ENCODE measurements at regions not wholly inside any gene's neighbourhood (a gene's known extent, or its start where the extent isn't known, plus 50 kb on each side); places are given as distances from the start of the nearest gene placed in this dataset.
"Not testable (repeated sequence)": the region's sequence is repeated elsewhere in the genome, so short reads cannot be mapped to it uniquely, and the experiment has no call there.

DNA sequence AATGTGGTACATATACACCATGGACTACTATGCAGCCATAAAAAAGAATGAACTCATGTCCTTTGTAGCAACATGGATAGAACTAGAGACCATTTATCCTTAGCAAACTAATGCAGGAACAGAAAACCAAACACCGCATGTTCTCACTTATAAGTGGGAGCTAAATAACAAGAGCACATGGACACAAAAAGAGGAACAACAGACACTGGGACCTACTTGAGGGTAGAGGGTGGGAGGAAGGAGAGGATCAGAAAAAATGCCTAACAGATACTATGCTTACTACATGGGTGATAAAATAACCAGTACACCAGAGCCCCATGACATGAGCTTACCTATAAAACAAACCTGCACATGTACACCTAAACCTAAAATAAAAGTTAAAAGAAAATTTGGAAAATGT lies 82.0 kb upstream of the ADRB2 start:
- DNase-seq, result not testable (repeated sequence)

DNA sequence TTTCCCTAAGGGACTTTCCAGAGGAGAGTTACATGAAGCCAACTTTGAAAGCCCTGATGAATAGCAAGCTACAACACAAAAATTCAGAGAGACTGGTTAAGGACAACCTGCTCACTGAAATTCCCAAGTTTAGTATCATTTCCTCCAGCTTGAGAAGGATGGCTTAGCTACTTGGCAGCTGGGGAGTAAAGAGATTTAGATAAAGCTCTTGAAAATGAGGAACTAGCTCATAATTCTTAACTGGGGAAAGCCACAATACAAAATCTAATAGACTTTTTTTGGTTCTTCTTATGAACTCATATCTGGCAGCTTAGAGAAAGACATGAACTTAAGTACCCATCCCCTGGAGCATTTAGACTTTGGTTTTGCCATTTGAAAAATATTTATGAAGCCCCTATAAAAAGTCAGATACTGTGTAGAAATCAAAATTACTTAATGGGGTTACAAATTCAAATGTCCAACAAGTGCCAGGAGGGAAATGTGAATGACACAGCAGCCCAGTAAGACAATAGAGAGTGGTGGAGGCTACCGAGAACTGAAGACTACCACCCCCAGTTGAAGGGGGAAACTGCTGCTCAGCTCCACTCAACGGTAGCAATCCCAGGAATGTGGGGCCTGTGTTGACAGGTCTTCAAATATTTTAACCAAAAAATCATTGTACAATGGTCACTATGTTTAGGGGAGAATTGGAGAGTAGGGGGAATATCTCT lies 79.4 kb upstream of the ADRB2 start:
- DNase-seq, result no peak

DNA sequence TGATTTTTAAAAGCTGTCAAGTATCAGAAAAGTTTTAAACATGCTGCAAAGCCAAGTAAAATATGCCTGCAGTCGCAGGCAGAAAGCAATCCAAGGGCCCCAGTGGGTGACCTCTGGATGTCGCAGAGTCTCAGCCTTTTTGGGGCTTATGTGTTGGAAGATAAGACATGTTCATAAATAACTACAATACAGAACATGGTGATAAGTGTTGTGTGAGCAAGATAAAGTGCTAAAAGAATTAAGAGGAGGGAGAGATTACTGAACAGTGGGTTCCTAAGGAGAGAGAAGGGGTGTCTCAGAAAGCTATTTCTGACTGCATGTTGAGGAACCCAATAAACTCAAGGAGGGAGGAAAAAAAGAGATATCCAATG lies 78.9 kb upstream of the ADRB2 start:
- DNase-seq, result no peak

DNA sequence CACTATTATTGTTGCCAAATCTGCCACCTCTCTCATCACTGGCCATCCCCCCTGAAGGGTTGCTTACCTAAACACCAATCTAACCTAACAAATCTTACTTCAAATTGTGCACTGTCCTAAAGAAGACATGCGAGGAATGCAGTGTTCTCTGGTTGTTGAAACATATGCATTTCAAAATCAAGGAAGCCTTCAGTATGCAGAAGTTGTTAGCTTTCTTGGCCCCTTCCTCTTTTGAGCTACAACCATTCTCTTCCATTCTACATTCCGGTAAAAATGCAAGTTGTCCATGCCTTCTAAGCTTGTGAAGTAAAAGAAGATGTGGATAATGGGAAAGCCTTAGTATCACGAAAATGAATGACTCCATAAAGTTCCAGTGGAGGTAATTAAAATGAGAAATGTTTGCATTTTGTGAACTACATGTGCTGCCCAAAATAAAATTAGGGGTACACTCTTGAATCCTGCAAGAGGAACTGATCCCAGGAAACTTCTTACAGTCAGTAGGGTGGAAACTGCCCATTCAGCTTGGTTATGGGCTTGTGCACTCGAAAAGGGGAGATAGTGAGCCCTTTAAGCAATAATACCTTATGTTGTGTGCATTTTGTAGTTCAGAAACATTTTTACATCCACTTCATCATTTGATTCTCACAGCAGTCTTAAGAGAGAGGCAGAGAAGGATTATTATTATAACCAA lies 77.6 kb upstream of the ADRB2 start:
- DNase-seq, result no peak

DNA sequence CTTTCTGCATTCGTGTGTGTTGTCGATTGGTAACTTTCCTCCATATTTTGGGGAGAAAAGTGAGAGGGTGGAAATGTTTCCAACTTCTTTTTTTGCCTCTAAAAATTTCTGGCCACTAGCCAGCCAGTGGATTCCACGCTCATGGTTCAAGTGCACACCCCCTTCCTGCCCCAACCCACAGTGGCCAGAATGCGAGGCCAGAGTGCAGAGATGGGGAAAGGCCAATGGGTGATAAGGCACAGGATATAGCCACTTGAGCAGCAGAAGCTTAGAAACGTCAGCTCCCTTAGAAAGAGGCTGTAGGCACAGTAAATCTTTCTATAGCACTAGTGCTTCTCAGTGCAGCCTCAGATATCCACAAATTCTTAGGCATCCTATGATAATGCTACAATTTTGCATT lies 75.8 kb upstream of the ADRB2 start:
- DNase-seq, result no peak

DNA sequence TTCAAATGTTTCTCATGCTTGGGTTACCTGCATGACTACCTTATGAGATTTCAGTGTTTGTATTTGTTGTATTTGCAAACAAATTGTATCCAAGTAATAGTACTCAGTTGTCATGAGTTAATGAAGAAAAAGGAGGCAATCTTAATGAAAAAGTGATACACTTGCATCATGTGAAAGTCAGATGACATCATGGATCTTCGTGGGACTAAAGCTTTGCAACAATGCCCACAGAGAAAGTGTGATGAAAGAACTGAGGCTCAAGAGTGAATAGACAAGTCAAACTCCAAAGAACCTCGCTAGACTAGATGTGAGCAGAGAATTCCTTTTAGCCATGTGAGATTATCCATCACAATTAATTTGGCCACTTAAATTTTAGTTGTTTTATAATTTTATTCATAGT lies 75.4 kb upstream of the ADRB2 start:
- DNase-seq, result no peak

DNA sequence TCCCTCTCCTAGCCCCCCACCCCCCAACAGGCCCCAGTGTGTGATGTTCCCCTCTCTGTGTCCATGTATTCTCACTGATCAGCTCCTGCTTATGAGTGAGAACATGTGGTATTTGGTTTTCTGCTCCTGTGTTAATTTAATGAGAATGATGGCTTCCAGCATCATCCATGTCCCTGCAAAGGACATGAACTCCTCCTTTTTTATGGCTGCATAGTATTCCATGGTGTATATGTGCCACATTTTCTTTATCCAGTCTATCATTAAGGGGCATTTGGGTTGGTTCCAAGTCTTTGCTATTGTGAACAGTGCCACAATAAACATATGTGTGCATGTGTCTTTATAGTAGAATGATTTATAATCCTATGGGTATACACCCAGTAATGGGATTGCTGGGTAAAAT lies 74.0 kb upstream of the ADRB2 start:
- not testable (repeated sequence) for DNase-seq

DNA sequence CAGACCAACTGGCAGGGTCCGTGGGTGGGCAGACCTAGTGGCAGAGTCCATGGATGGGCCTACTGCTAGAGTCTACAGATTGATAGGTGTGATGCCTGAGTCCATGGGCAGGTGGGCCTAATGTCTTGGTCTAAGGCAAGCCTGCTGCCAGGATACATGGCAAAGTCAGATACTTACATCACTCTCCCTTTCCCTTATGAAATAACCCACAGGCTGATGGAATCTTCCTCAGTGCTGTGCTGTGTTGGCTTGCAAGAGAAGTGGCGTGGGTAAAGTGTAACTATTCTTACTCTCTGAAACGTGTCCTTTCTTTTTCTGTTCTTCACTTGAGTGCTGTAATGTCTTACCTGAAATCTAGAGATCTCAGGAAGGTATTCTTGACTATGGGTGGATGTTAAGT lies 67.3 kb upstream of the ADRB2 start:
- DNase-seq, result no peak

DNA sequence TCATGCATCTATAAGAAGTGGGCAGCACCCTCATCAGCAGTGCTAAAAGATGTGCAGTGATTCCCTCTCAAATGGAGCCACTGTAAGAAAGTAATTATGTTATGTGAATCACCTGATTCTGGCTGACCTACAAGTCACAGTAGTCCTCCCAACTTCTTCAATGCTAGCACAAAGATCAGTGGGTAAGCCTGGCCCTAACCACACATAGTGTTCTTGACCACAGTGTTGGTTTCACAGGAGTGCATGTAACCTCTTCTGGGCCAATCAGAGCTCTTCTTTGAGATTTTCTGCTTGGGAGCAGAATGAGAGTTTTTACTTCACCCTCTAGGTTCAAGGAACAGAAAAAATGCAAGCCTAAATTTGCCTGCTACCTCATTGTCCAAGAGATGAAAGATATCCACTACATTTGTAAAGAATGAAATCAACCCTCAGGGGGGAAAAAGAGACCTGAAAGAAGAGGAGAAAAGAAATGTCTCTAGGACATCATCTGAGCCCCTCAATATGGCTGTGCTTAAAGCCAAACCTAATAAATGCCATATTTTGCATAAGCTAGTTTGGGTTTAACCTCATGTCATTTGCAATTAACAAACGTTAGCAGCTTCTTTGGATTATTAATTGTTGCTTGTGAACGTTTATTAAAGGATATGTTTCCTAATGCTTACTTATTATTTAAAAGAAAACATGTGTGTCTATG lies 65.3 kb upstream of the ADRB2 start:
- DNase-seq, result no peak

DNA sequence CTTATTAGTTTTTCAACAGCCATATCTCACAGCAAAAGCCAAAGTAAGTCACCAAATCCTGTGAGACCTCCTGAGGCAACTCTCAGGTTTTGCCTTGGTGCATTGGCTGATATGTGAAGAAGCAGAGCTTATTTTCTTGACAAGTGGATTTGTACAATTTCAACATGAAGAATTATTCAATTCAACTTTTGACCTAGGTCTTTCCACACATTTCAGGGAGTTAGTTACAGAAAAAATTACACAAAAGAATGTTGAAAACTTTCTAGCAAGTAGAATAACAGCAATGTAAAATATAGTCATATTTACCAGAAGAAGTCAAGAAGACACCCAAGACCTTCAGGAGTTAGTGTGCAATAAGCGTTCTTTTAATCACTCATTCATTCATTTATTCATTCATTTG lies 62.4 kb upstream of the ADRB2 start:
- no peak for DNase-seq

DNA sequence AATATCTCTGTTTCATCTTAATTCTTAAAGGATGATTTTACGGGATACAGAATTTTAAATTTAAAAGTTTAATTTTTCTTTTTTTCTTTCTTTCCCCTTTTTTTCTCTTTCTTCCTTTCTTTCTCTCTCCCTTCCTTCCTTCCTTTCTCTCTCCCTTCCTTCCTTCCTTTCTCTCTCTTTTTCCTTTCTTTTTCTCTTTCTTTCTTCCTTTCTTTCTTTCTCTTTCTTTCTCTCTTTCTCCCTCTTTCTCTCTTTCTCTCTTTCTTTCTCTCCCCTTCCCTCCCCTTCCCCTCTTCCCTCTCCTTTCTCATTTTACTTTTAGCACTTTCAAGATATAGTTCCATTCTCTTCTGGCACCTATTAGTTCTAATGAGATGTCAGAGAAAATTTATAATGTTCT lies 61.4 kb upstream of the ADRB2 start:
- no peak for DNase-seq

DNA sequence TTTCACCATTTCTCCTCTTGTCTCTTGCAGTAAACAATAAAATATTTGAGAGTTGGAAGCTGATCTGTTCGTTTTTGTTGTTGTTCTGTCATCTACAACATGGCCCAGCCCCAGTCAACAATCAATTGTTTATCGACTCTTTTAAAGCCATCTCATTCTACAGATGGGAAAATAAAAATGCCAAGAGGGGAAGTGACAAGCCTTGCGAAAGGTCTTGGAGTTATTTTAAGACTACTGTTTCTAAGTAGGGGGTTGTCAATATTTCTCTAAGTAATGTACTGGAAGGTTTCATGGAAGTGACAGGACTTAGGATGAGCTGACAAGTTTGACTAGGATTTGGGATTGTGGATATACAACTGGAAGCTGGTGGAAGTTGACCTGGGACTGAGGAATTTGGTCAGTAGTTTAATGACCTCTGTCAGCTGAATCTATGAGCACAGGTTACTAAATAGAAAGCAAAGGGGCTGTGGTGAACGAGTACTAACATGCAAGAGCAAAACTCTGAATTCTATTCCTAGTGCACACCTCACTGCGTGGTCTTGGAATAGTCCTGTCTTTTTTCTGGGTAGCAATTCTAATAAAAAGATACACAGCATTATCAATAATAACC lies 57.5 kb upstream of the ADRB2 start:
- DNase-seq, result no peak

DNA sequence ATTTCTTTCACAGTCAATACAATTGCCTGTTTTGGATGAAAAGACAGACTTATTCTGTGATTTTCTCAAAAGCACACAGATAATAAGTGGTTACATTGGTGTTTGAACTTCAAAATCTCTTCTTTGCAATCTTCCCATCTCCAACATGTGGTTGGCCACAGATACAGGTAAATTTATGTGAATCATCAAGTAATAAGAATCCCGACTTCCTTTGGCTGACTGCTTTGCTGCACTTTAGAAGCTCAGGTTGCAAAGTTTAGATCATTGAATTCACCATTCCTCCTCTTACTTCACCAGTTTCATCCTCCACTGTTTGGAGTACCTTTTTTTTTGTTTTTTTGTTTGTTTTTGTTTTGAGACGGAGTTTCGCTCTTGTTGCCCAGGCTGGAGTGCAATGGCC lies 56.5 kb upstream of the ADRB2 start:
- no peak for DNase-seq

DNA sequence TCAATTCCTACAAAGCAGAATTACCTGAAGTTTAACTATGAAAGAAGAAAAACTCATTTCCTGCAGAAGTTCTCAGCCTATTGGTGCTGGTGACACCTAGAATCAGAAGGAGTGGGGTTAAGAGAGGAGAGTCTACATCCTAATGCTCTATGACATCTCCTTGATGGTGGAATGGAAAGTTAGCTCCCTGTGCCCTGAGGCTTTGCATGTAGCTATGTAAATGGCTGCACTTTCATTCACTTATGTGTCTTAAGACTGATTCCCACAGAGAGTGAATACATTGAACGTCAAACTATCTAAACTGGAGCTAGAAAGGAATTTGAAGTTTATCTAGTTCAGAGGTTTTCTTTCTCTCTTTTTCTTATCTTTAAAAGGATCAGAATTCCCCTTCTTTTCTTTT lies 52.1 kb upstream of the ADRB2 start:
- no peak for DNase-seq

DNA sequence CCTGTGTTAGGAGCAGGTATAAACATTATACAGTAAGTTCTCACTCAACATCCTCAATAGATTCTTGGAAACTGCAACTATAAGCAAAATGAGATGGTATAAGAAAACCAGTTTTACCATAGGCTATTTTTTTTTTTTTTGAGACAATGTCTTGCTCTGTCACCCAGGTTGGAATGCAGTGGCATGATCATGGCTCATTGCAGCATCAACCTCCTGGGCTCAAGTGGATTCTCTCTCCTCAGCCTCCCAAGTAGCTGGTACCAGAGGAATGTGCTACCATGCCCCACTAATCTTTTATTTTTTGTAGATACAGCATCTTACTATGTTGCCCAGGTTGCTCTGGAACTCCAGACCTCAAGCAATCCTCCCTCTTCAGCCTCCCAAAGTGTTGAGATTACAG lies 50.1 kb upstream of the ADRB2 start:
- no peak for DNase-seq

All from fibroblast of skin of scalp (primary cell).